GM13976 (cell line): ENCODE measurements at regions not wholly inside any gene's neighbourhood (a gene's known extent, or its start where the extent isn't known, plus 50 kb on each side); places are given as distances from the start of the nearest gene placed in this dataset.

ENCODE experiments used
- DNase-seq: peaks from one replicate; pipeline ENCODE4 v3.0.0; 2012; ENCODE audit warnings: low spot score
- CTCF ChIP-seq: IDR thresholded peaks from 2 replicates; pipeline ENCODE4 v1.5.1; 2012; ENCODE audit warnings: borderline replicate concordance, mild to moderate bottlenecking; ENCODE audit not compliant: insufficient read depth; ENCODE audit errors: extremely low read depth, missing control alignments, control extremely low read depth
- in situ Hi-C: fragments of 300-500 bp; cut with MboI; formaldehyde crosslinking; loops from one replicate; pipeline ENCODE4 v1.12.0; 2022; ENCODE audit warnings: low sequenced_read_pairs, mixed read lengths, inconsistent platforms; ENCODE audit not compliant: unreplicated experiment

GRCh38 chr18:77866351-77866750 is 616.7 kb downstream of the GALR1 start:
- DNase-seq, result no peak
- in situ Hi-C loops, result no loop called here
- no peak for TF ChIP-seq CTCF

GRCh38 chr18:77870199-77870598 is 620.6 kb downstream of the GALR1 start:
- in situ Hi-C loops, result no loop called here
- TF ChIP-seq CTCF, result no peak
- DNase-seq, result no peak

GRCh38 chr18:77870894-77871293 is 621.2 kb downstream of the GALR1 start:
- no peak for TF ChIP-seq CTCF
- in situ Hi-C loops, result no loop called here
- DNase-seq, result no peak

GRCh38 chr18:77872166-77872565 is 622.5 kb downstream of the GALR1 start:
- no peak for TF ChIP-seq CTCF
- in situ Hi-C loops, result no loop called here
- no peak for DNase-seq

- in situ Hi-C loops, result no loop called here
- DNase-seq, result no peak
- TF ChIP-seq CTCF, result no peak
Measured at GRCh38 chr18:77876319-77876865, 626.7 kb downstream of the GALR1 start.

GRCh38 chr18:77879829-77880228 is 630.2 kb downstream of the GALR1 start:
- in situ Hi-C loops, result no loop called here
- no peak for TF ChIP-seq CTCF
- no peak for DNase-seq

GRCh38 chr18:77884454-77884853 is 634.8 kb downstream of the GALR1 start:
- TF ChIP-seq CTCF, result no peak
- DNase-seq, result no peak
- in situ Hi-C loops, result no loop called here
